K562 (cell line): ENCODE measurements at regions not wholly inside any gene's neighbourhood (a gene's known extent, or its start where the extent isn't known, plus 50 kb on each side); places are given as distances from the start of the nearest gene placed in this dataset.

ENCODE experiments used
- NFIC ChIP-seq: fragments of 450-650 bp; IDR thresholded peaks from 2 replicates; pipeline ENCODE4 v1.6.1; 2017; ENCODE audit warnings: mild to moderate bottlenecking, inconsistent platforms
- ZBTB40 ChIP-seq, 2 experiments: fragments of 450-650 bp in 1 of 2; sonication (generic) in 1 of 2; formaldehyde crosslinking in 1 of 2; IDR thresholded peaks; 2 replicates each; pipeline versions ENCODE4 v1.7.1 to v1.9.0; 2016 to 2022; ENCODE audit warnings: inconsistent platforms in 1 of 2, mild to moderate bottlenecking in 1 of 2, missing genetic modification reagents in 1 of 2

GRCh38 chr5:157987259-157987658, 128.3 kb upstream of the CLINT1 start (continued):
- TF ChIP-seq ZBTB40 (IDR thresholded peaks at IDR 0.05) (no peak), ZBTB40 (CRISPR knock-in tag; IDR thresholded peaks at IDR 0.05) (no peak), NFIC (no peak)
